Pulmonary artery endothelial cell (primary cell): ENCODE measurements at regions not wholly inside any gene's neighbourhood (a gene's known extent, or its start where the extent isn't known, plus 50 kb on each side); places are given as distances from the start of the nearest gene placed in this dataset.
"Not testable (repeated sequence)": the region's sequence is repeated elsewhere in the genome, so short reads cannot be mapped to it uniquely, and the experiment has no call there.

Experiments
- DNase-seq: peaks from one replicate; pipeline ENCODE4 v3.0.0-alpha.2; 2011; ENCODE audit warnings: low read depth, low spot score

- no peak for DNase-seq
These were observed 374.2 kb upstream of the MAP2 start for GRCh38 chr2:209049608-209050007.

GRCh38 chr2:209062210-209062609 is 361.6 kb upstream of the MAP2 start:
- no peak for DNase-seq

- DNase-seq: no peak
These were observed 353.6 kb upstream of the MAP2 start for GRCh38 chr2:209070262-209070661.

- no peak for DNase-seq
These were observed 350.7 kb upstream of the MAP2 start for GRCh38 chr2:209073151-209073550.

GRCh38 chr2:209074711-209075110 is 349.1 kb upstream of the MAP2 start:
- no peak for DNase-seq

GRCh38 chr2:209076151-209076550 is 347.7 kb upstream of the MAP2 start:
- no peak for DNase-seq

DNA sequence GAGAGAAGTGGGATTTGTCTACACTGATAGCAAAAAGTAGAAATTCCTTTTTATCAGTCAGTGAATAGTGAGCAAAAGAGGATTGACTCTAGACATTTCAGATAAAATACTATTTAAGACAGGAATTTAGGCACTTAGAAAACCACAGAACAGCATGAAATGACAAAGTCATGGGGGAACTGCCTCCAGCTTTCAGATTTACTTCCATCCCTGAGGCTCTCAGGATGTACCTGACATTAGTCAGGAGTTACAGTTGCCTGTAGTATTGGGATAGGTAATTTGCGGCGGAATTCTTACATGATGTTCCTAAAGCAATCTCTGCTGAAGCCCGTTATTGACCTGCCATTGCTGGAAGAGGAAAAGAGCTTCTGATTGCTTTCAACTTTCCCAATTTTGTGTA is 337.1 kb upstream of the MAP2 start:
- no peak for DNase-seq

DNA sequence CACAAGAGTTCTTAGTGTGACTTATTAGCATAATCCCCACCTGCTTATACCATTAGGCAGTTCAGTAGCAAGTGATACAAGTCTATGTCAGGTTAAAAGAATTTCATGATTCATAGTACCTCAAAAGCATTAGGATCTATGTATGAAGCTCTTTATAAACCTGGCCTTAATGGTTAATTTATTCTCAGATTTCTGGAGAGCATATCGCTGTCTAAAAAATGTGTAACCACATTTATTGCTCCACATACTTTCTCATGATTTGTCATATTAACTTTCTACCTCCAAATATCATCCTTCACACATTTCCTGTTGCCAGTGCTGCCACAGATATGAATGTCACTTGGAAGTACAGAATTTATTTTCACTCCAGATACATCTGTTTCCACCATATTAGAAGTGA is 332.8 kb upstream of the MAP2 start:
- DNase-seq: no peak

DNA sequence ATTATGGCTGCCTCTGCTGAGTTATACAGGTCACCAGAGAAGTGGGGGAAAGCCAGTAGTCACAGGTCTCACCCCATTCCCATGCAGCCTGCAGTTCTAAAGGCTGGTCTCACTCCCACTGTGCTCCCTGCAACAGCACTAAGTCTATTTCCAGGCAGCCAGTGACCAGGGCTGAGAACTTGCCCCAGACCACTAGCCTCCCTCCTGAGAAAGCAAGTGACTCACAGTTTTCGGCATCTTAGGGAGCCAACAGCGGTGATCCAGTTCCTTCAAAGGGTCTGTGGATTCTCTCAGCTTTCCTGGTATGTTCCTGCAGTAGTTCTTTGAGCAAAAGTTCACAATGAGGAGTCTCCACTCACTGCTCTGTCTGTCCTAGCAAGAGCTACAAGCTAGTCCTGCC is 329.6 kb upstream of the MAP2 start:
- no peak for DNase-seq

GRCh38 chr2:209095432-209095831 is 328.4 kb upstream of the MAP2 start:
- DNase-seq: no peak

DNA sequence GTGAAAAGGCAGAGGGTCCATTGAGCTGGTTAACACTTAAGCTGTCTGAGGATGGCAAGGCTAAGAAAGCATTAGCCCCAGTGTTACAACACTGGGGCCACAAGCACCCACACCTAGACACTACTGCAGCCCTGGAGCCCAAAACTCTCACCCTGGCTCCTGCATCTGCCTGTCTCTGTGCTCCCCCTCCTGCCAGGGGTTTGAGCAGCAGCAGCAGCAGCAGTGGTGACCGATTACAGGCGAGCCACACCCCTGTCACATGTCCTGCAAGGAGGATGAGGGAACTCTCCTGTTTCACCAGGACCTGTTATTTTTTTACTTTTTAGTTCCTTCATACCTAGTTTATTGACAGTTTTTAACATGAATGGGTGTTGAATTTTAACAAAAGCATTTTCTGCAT is 326.7 kb upstream of the MAP2 start:
- no peak for DNase-seq

- no peak for DNase-seq
These were observed 321.5 kb upstream of the MAP2 start for GRCh38 chr2:209102319-209102718.

DNA sequence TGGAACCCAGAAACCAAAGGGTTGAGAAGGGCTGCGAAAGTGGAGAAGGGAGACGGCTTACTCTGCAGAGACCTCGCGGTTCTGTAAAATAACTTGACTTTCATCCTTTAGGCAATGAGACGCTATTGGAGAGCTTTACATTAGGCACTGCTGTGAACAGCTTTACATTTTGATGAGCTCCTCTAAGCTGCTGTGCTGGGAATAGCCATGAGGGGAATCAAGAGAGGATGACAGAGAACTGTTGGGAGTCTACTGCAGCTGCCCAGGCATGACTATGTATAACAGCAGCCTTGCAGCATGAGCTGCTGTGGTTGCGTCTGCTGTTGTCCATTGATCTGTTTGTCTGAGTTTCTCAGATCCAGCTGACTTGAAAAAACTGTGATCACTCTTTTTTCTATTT is 310.8 kb upstream of the MAP2 start:
- no peak for DNase-seq

GRCh38 chr2:209114588-209115240 is 309.1 kb upstream of the MAP2 start:
- no peak for DNase-seq

DNA sequence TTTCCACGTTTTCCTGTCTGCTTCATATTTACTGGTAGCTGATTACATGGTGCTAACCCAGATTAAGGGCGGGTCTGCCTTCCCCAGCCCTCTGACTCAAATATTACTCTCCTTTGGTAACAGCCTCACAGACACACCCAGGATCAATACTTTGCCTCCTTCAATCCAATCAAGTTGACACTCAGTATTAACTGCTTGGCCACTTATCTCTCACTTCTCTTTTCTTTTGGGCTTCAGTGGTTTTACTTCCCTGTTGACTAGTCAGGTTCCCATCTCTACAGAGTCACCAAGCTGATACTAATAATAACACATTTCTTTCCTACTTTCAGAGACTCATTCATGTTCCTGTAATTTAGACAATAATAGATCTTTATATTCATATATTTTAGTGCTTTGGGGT is 302.2 kb upstream of the MAP2 start:
- no peak for DNase-seq

DNA sequence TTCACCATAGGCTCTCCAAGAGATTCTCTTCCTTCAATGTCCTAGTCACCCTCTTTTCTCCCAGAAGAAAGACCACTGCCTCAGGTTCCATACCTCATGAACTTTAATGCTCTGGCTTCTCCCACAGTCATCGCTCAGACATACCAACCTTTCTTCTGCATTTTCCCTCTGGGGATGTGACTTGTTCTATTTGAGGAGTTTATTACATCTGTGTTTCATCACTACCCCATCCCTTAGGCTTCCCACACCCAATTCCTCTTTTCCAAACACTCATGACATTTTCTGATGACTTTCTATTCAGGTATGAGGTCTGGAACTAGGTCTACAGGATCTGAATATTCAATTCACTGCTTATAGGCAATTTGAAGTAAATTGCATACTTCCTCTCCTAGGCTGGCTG is 298.6 kb upstream of the MAP2 start:
- no peak for DNase-seq

GRCh38 chr2:209138079-209138478 is 285.8 kb upstream of the MAP2 start:
- DNase-seq: no peak

GRCh38 chr2:209141142-209141541 is 282.7 kb upstream of the MAP2 start:
- no peak for DNase-seq

DNA sequence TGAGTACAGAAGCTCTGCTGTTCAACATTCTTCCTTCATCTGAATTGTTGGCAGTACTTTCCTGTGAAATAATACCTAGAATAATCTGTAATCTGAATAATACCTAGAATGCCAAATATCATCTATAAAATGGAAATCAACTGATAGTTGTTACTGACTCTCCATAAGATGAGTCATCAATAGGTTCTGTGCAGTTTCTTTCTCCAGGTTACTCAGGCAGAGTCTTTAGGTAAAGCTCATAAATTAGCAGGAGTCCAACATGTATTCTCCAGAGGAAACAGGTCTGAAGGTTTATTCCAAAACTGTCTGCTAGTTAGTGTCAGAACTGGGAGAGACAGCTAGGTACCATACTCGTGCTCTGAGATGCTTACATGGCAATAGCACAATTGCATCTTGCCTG is 282.0 kb upstream of the MAP2 start:
- DNase-seq: no peak

- not testable (repeated sequence) for DNase-seq
These were observed 278.6 kb upstream of the MAP2 start for GRCh38 chr2:209145220-209145691.

- DNase-seq: no peak
These were observed 277.7 kb upstream of the MAP2 start for GRCh38 chr2:209145941-209146681.

- DNase-seq: no peak
These were observed 277.0 kb upstream of the MAP2 start for GRCh38 chr2:209146682-209147320.

- no peak for DNase-seq
These were observed 275.9 kb upstream of the MAP2 start for GRCh38 chr2:209147981-209148380.
